Right atrium auricular region (tissue), 2 donors: ENCODE measurements at regions not wholly inside any gene's neighbourhood (a gene's known extent, or its start where the extent isn't known, plus 50 kb on each side); places are given as distances from the start of the nearest gene placed in this dataset.

Source experiments
- DNase-seq: peaks from one replicate; pipeline ENCODE4 v3.0.0-alpha.2; 2019; ENCODE audit warnings: low spot score
- H3K27ac ChIP-seq, 2 donors: fragments of 200-600 bp; sonication (generic); 1 replicate in 1 of 2; 2 replicates in 1 of 2; pipeline ENCODE4 v1.5.1; 2016 to 2019
- H3K27me3 ChIP-seq, 2 donors: fragments of 200-600 bp; sonication (generic); one replicate each; pipeline versions ENCODE4 v1.5.1 to v1.6.0; 2017 to 2019
- H3K36me3 ChIP-seq: fragments of 200-600 bp; sonication (generic); one replicate; pipeline ENCODE4 v1.5.1; 2016
- H3K4me1 ChIP-seq, 2 donors: fragments of 200-600 bp; sonication (generic); one replicate each; pipeline versions ENCODE4 v1.5.1 to v1.6.0; 2017 to 2019
- H3K4me3 ChIP-seq, 2 donors: fragments of 200-600 bp; sonication (generic); 1 replicate in 1 of 2; 2 replicates in 1 of 2; pipeline ENCODE4 v1.5.1; 2017 to 2019; ENCODE audit warnings: mild to moderate bottlenecking in 1 of 2, moderate library complexity in 1 of 2
- H3K9me3 ChIP-seq, 2 donors: fragments of 200-600 bp; sonication (generic); one replicate each; pipeline ENCODE4 v1.5.1; 2019
- TF ChIP-seq, protein P1 (sequence below), 2 donors: fragments of 200-600 bp; sonication (generic); IDR thresholded peaks; one replicate each; pipeline ENCODE4 v1.5.1; 2019; ENCODE audit warnings: antibody characterized with exemption in 2 of 2

GRCh38 chr13:68490594-68490993, 1260.5 kb upstream of the PCDH9 start:
- Histone ChIP-seq H3K27ac (no peak overlapping the region), H3K36me3 (no peaks in the 10 kb centered on the region), H3K4me3 (no peak overlapping the region), H3K27me3 (no peaks in the 10 kb centered on the region), H3K9me3 (no peaks in the 10 kb centered on the region), H3K4me1 (no peaks in the 10 kb centered on the region)
- no peak for DNase-seq
- TF ChIP-seq, protein P1, sequence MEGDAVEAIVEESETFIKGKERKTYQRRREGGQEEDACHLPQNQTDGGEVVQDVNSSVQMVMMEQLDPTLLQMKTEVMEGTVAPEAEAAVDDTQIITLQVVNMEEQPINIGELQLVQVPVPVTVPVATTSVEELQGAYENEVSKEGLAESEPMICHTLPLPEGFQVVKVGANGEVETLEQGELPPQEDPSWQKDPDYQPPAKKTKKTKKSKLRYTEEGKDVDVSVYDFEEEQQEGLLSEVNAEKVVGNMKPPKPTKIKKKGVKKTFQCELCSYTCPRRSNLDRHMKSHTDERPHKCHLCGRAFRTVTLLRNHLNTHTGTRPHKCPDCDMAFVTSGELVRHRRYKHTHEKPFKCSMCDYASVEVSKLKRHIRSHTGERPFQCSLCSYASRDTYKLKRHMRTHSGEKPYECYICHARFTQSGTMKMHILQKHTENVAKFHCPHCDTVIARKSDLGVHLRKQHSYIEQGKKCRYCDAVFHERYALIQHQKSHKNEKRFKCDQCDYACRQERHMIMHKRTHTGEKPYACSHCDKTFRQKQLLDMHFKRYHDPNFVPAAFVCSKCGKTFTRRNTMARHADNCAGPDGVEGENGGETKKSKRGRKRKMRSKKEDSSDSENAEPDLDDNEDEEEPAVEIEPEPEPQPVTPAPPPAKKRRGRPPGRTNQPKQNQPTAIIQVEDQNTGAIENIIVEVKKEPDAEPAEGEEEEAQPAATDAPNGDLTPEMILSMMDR (IDR thresholded peaks at IDR 0.05): no peak

DNA sequence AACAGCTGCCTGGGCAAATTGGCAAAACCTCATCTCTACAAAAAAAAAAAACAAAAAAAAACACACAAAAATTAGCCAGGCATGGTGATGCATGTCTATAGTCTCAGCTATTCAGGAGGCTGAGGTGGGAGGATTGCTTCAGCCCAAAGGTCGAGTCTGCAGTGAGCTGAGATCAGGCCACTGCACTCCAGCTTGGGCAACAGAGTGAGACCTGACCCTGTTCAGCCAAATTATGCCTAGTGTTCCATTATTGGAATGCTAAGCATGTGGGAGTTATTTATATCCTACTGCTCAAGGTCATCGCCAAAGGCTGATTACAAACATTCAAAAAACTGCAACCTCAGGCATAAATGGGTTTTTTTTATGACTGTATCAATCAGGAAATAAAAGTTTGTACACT, 1251.0 kb upstream of the PCDH9 start:
- H3K9me3 ChIP-seq: no peaks in the 10 kb centered on the region
- H3K4me3 ChIP-seq: no peak overlapping the region
- no peaks in the 10 kb centered on the region for H3K36me3 ChIP-seq
- no peak for DNase-seq
- peaks cover 0 to 7% of the 10 kb centered on the region in 2 donors for H3K4me1 ChIP-seq
- no peak overlapping the region for H3K27ac ChIP-seq
- no peaks in the 10 kb centered on the region for H3K27me3 ChIP-seq
- TF ChIP-seq, protein P1 (IDR thresholded peaks at IDR 0.05): no peak

DNA sequence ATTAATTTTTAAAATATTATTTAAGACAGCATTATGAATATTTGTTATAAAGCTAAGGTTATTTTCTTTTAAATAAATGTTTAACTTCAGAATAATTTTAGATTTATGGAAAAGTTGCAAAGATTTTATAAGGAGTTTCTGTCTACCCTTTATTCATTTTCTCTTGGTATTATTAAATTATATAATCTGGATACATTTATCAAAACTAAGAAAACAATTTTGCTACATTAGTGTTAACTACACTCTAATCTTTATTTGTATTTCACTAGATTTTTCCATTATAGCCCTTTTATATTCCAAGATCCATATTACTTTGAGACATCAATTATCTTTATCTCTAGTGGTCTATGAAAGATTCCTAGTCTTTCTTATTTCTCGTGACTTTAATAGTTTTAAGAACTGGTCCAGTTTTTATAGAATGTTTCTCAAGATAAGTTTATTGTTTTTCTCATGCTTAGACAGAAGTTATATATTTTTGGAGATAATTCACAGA, 1243.7 kb upstream of the PCDH9 start:
- H3K27ac ChIP-seq: no peak overlapping the region
- TF ChIP-seq, protein P1 (IDR thresholded peaks at IDR 0.05): no peak

GRCh38 chr13:68467160-68467559, 1237.0 kb upstream of the PCDH9 start:
- H3K36me3 ChIP-seq: no peaks in the 10 kb centered on the region
- H3K27ac ChIP-seq: no peak overlapping the region
- no peaks in the 10 kb centered on the region for H3K4me1 ChIP-seq
- no peaks in the 10 kb centered on the region for H3K9me3 ChIP-seq
- no peak overlapping the region for H3K4me3 ChIP-seq
- H3K27me3 ChIP-seq: no peaks in the 10 kb centered on the region
- DNase-seq: no peak
- TF ChIP-seq, protein P1 (IDR thresholded peaks at IDR 0.05): no peak

More for the DNA sequence above, 1243.7 kb upstream of the PCDH9 start:
- H3K4me1 ChIP-seq: no peaks in the 10 kb centered on the region
- H3K4me3 ChIP-seq: no peak overlapping the region
- no peak for DNase-seq
- H3K27me3 ChIP-seq: no peaks in the 10 kb centered on the region
- no peaks in the 10 kb centered on the region for H3K36me3 ChIP-seq
- no peaks in the 10 kb centered on the region for H3K9me3 ChIP-seq

- no peak overlapping the region for H3K27ac ChIP-seq
- H3K9me3 ChIP-seq: no peaks in the 10 kb centered on the region
Observed at GRCh38 chr13:68440874-68441273, 1210.7 kb upstream of the PCDH9 start.

GRCh38 chr13:68439817-68440216, 1209.7 kb upstream of the PCDH9 start:
- Histone ChIP-seq H3K27me3 (no peaks in the 10 kb centered on the region), H3K36me3 (no peaks in the 10 kb centered on the region), H3K4me3 (no peak overlapping the region), H3K27ac (no peak overlapping the region), H3K9me3 (no peaks in the 10 kb centered on the region), H3K4me1 (no peaks in the 10 kb centered on the region)
- TF ChIP-seq, protein P1 (IDR thresholded peaks at IDR 0.05): no peak
- DNase-seq: no peak

More at GRCh38 chr13:68440874-68441273, 1210.7 kb upstream of the PCDH9 start:
- Histone ChIP-seq H3K4me3 (no peak overlapping the region), H3K27me3 (no peaks in the 10 kb centered on the region), H3K4me1 (no peaks in the 10 kb centered on the region), H3K36me3 (no peaks in the 10 kb centered on the region)
- no peak for DNase-seq
- TF ChIP-seq, protein P1 (IDR thresholded peaks at IDR 0.05): no peak
